ENCODE measurements at regions not wholly inside any gene's neighbourhood (a gene's known extent, or its start where the extent isn't known, plus 50 kb on each side); places are given as distances from the start of the nearest gene placed in this dataset.
"Not testable (repeated sequence)": the region's sequence is repeated elsewhere in the genome, so short reads cannot be mapped to it uniquely, and the experiment has no call there.

- DNase-seq (no peak), ATAC-seq (ENCODE audit: low read depth) (no peak)
- Histone ChIP-seq H3K4me3 (ENCODE audit: control extremely low read depth in 1 of 5, extremely low read depth in 1 of 5, insufficient read depth in 1 of 5, low read depth in 2 of 5, low read length in 4 of 5) (no peak overlapping the region), H3K27ac (ENCODE audit: low read length in 2 of 2) (no peak overlapping the region), H3K9me3 (ENCODE audit: control extremely low read depth in 1 of 3, control insufficient read depth in 2 of 3, insufficient read depth in 1 of 3, low read length in 2 of 3) (peaks cover 0 to 4% (median 0%) of the 10 kb centered on the region in 3 donors), H2AFZ (ENCODE audit: insufficient read depth, low read depth, low read length, poor library complexity, severe bottlenecking) (no peak overlapping the region), H3K27me3 (replicated peaks in 1 of 4; ENCODE audit: control extremely low read depth in 1 of 4, control insufficient read depth in 3 of 4, insufficient read depth in 4 of 4, low read length in 3 of 4) (no peaks in the 10 kb centered on the region), H4K20me1 (ENCODE audit: control insufficient read depth, insufficient read depth, low read length, poor library complexity, severe bottlenecking) (no peaks in the 10 kb centered on the region), H3K79me2 (ENCODE audit: control insufficient read depth, insufficient read depth, low read length) (no peaks in the 10 kb centered on the region), H3K4me2 (replicated peaks; ENCODE audit: low read depth, low read length, poor library complexity, severe bottlenecking) (no peak overlapping the region), H3K9ac (ENCODE audit: low read length) (no peak overlapping the region), H3K4me1 (ENCODE audit: control insufficient read depth in 2 of 2, insufficient read depth in 2 of 2, low read length in 2 of 2) (no peaks in the 10 kb centered on the region), H3K36me3 (replicated peaks in 1 of 2; ENCODE audit: control extremely low read depth in 1 of 2, control insufficient read depth in 1 of 2, extremely low read depth in 1 of 2, insufficient read depth in 2 of 2, low read length in 1 of 2) (no peaks in the 10 kb centered on the region)
- H3K9me3 Mint-ChIP-seq (ENCODE audit: insufficient read depth) = peaks cover 4% of the 10 kb centered on the region
- no peaks in the 10 kb centered on the region for H3K4me1 Mint-ChIP-seq
- intact Hi-C loops (cut with micrococcal nuclease) = no loop called here
- no peak overlapping the region for H3K27ac Mint-ChIP-seq
- H3K27me3 Mint-ChIP-seq = no peaks in the 10 kb centered on the region
- TF ChIP-seq CTCF (IDR thresholded peaks at IDR 0.05) (no peak), EZH2 (IDR thresholded peaks at IDR 0.05; ENCODE audit: borderline replicate concordance, insufficient read depth, low read depth, low read length, poor library complexity, severe bottlenecking) (no peak)
- 72% methylated on average over 2 of the region's 2 CpGs for WGBS (ENCODE audit: insufficient coverage)
- CTCF ChIA-PET = no interaction called here
- H3K4me3 Mint-ChIP-seq = no peak overlapping the region
- POLR2A ChIA-PET = no interaction called here
Observed at GRCh38 chr20:12554426-12554825, 454.3 kb upstream of the SPTLC3 start.

- H3K27me3 Mint-ChIP-seq = no peaks in the 10 kb centered on the region
- WGBS (ENCODE audit: insufficient coverage) = no CpG with 5 or more reads among the region's 1 CpG
- H3K9ac ChIP-seq (ENCODE audit: low read length) = no peak overlapping the region
- H3K9me3 Mint-ChIP-seq (ENCODE audit: insufficient read depth) = peaks cover 4% of the 10 kb centered on the region
- H3K4me1 Mint-ChIP-seq = no peaks in the 10 kb centered on the region
- H3K4me3 Mint-ChIP-seq = no peak overlapping the region
- ChIA-PET CTCF (no interaction called here), POLR2A (no interaction called here)
- no peak for TF ChIP-seq EZH2 (IDR thresholded peaks at IDR 0.05; ENCODE audit: borderline replicate concordance, insufficient read depth, low read depth, low read length, poor library complexity, severe bottlenecking)
- no peak for TF ChIP-seq CTCF (IDR thresholded peaks at IDR 0.05)
- peaks cover 0 to 4% (median 0%) of the 10 kb centered on the region in 3 donors for H3K9me3 ChIP-seq (ENCODE audit: control extremely low read depth in 1 of 3, control insufficient read depth in 2 of 3, insufficient read depth in 1 of 3, low read length in 2 of 3)
- H3K27ac ChIP-seq (ENCODE audit: low read length in 2 of 2) = no peak overlapping the region
- no peak overlapping the region for H3K27ac Mint-ChIP-seq
- H3K4me2 ChIP-seq (replicated peaks; ENCODE audit: low read depth, low read length, poor library complexity, severe bottlenecking) = no peak overlapping the region
- intact Hi-C loops (cut with micrococcal nuclease) = no loop called here
- no peak overlapping the region for H2AFZ ChIP-seq (ENCODE audit: insufficient read depth, low read depth, low read length, poor library complexity, severe bottlenecking)
- H3K27me3 ChIP-seq (replicated peaks in 1 of 4; ENCODE audit: control extremely low read depth in 1 of 4, control insufficient read depth in 3 of 4, insufficient read depth in 4 of 4, low read length in 3 of 4) = no peaks in the 10 kb centered on the region
- no peaks in the 10 kb centered on the region for H3K36me3 ChIP-seq (replicated peaks in 1 of 2; ENCODE audit: control extremely low read depth in 1 of 2, control insufficient read depth in 1 of 2, extremely low read depth in 1 of 2, insufficient read depth in 2 of 2, low read length in 1 of 2)
- ATAC-seq (ENCODE audit: low read depth) (no peak), DNase-seq (no peak)
- H3K79me2 ChIP-seq (ENCODE audit: control insufficient read depth, insufficient read depth, low read length) = no peaks in the 10 kb centered on the region
- H3K4me3 ChIP-seq (ENCODE audit: control extremely low read depth in 1 of 5, extremely low read depth in 1 of 5, insufficient read depth in 1 of 5, low read depth in 2 of 5, low read length in 4 of 5) = no peak overlapping the region
- H4K20me1 ChIP-seq (ENCODE audit: control insufficient read depth, insufficient read depth, low read length, poor library complexity, severe bottlenecking) = no peaks in the 10 kb centered on the region
- no peaks in the 10 kb centered on the region for H3K4me1 ChIP-seq (ENCODE audit: control insufficient read depth in 2 of 2, insufficient read depth in 2 of 2, low read length in 2 of 2)
Observed at GRCh38 chr20:12555369-12555768, 453.4 kb upstream of the SPTLC3 start.

- H3K27ac Mint-ChIP-seq; H3K27me3 Mint-ChIP-seq; POLR2A ChIA-PET; H3K4me3 ChIP-seq (ENCODE audit: control extremely low read depth in 1 of 5, extremely low read depth in 1 of 5, insufficient read depth in 1 of 5, low read depth in 2 of 5, low read length in 4 of 5); H3K27me3 ChIP-seq (replicated peaks in 1 of 4; ENCODE audit: control extremely low read depth in 1 of 4, control insufficient read depth in 3 of 4, insufficient read depth in 4 of 4, low read length in 3 of 4); H3K9ac ChIP-seq (ENCODE audit: low read length); H3K27ac ChIP-seq (ENCODE audit: low read length in 2 of 2); H3K4me2 ChIP-seq (replicated peaks; ENCODE audit: low read depth, low read length, poor library complexity, severe bottlenecking); H4K20me1 ChIP-seq (ENCODE audit: control insufficient read depth, insufficient read depth, low read length, poor library complexity, severe bottlenecking); H2AFZ ChIP-seq (ENCODE audit: insufficient read depth, low read depth, low read length, poor library complexity, severe bottlenecking); CTCF ChIA-PET; H3K4me3 Mint-ChIP-seq; H3K9me3 ChIP-seq (ENCODE audit: control extremely low read depth in 1 of 3, control insufficient read depth in 2 of 3, insufficient read depth in 1 of 3, low read length in 2 of 3); DNase-seq; intact Hi-C loops (cut with micrococcal nuclease); H3K4me1 Mint-ChIP-seq; H3K9me3 Mint-ChIP-seq (ENCODE audit: insufficient read depth); H3K36me3 ChIP-seq (replicated peaks in 1 of 2; ENCODE audit: control extremely low read depth in 1 of 2, control insufficient read depth in 1 of 2, extremely low read depth in 1 of 2, insufficient read depth in 2 of 2, low read length in 1 of 2); ATAC-seq (ENCODE audit: low read depth); H3K79me2 ChIP-seq (ENCODE audit: control insufficient read depth, insufficient read depth, low read length); H3K4me1 ChIP-seq (ENCODE audit: control insufficient read depth in 2 of 2, insufficient read depth in 2 of 2, low read length in 2 of 2): not testable (repeated sequence)
- 77% methylated on average over 5 of the region's 12 CpGs for WGBS (ENCODE audit: insufficient coverage)
Observed at GRCh38 chr20:12555849-12556248, 452.9 kb upstream of the SPTLC3 start.

Data from B cell (primary cell).